DND-41 (cell line): ENCODE measurements at regions not wholly inside any gene's neighbourhood (a gene's known extent, or its start where the extent isn't known, plus 50 kb on each side); places are given as distances from the start of the nearest gene placed in this dataset.

Experiments
- ATAC-seq: fragments of 200-7000 bp; cut with Tn5 transposase; 3 replicates; pipeline ENCODE4 v1.9.1; 2021; ENCODE audit warnings: low read depth; ENCODE audit not compliant: insufficient read depth
- DNase-seq: peaks from one replicate; pipeline ENCODE4 v3.0.0-alpha.2; 2020
- H2AFZ ChIP-seq: 2 replicates; pipeline ENCODE4 v1.6.0; 2012; ENCODE audit warnings: low read depth, low read length
- H3K27ac ChIP-seq: 2 replicates; pipeline ENCODE4 v1.5.1; 2012; ENCODE audit warnings: low read length, inconsistent platforms
- H3K27me3 ChIP-seq: fragments of 200-600 bp; sonication (generic); 2 replicates; pipeline ENCODE4 v1.6.0; 2012; ENCODE audit warnings: low read length, mild to moderate bottlenecking, inconsistent platforms; ENCODE audit not compliant: insufficient read depth, poor library complexity
- H3K36me3 ChIP-seq: 2 replicates; pipeline ENCODE4 v1.5.1; 2012; ENCODE audit warnings: low read length, inconsistent platforms; ENCODE audit not compliant: insufficient read depth
- H3K4me1 ChIP-seq: 2 replicates; pipeline ENCODE4 v1.5.1; 2012; ENCODE audit warnings: mild to moderate bottlenecking, low read length; ENCODE audit not compliant: insufficient read depth
- H3K4me2 ChIP-seq: 2 replicates; pipeline ENCODE4 v1.6.0; 2012; ENCODE audit warnings: mild to moderate bottlenecking, moderate library complexity, low read length, inconsistent platforms; ENCODE audit not compliant: insufficient read depth
- H3K4me3 ChIP-seq, 2 experiments: fragments of 200-600 bp in 1 of 2; shearing (Covaris generic) in 1 of 2; 2 replicates each; pipeline ENCODE4 v1.5.1; 2012 to 2016; ENCODE audit warnings: inconsistent platforms in 2 of 2, low read length in 2 of 2, mild to moderate bottlenecking in 2 of 2, low read depth in 1 of 2, moderate library complexity in 1 of 2
- H3K79me2 ChIP-seq: 2 replicates; pipeline ENCODE4 v1.6.0; 2012; ENCODE audit warnings: low read length, inconsistent platforms; ENCODE audit not compliant: insufficient read depth
- H3K9ac ChIP-seq: 2 replicates; pipeline ENCODE4 v1.6.0; 2012; ENCODE audit warnings: low read depth, mild to moderate bottlenecking, inconsistent platforms, low read length, moderate library complexity
- H3K9me3 ChIP-seq: 2 replicates; pipeline ENCODE4 v1.5.1; 2012; ENCODE audit warnings: low read length, moderate library complexity, mild to moderate bottlenecking, inconsistent platforms; ENCODE audit not compliant: insufficient read depth, severe bottlenecking
- H4K20me1 ChIP-seq: 2 replicates; pipeline ENCODE4 v1.6.0; 2012; ENCODE audit warnings: low read length; ENCODE audit not compliant: insufficient read depth
- CTCF ChIP-seq: IDR thresholded peaks from 2 replicates; pipeline ENCODE4 v1.5.1; 2012; ENCODE audit warnings: borderline replicate concordance, low read length, moderate library complexity, mild to moderate bottlenecking; ENCODE audit not compliant: poor library complexity, severe bottlenecking; ENCODE audit errors: extremely low read depth
- EZH2 ChIP-seq: IDR thresholded peaks from 3 replicates; pipeline ENCODE4 v1.6.1; 2012; ENCODE audit warnings: borderline replicate concordance, low read depth, mild to moderate bottlenecking, moderate library complexity, low read length, inconsistent platforms; ENCODE audit not compliant: severe bottlenecking

DNA sequence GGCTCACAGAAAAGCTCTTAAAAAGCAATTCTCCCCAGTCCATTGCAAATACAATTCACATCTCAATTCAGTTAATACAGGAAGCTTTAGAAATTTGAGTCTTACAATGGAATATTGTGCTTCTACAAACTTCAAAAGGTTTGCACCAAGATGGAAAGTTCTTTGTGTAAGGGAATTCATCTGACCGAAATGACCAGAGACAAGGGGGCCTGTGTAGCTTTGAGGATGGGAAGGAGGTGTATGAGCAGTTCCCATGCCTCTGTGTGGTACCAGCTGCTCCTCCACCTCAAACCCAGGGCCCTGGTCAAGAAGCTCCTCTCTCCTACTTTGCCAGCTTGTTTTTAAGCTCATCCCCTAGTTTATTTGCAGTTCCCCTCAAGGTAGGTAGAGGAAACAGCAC lies 312.8 kb upstream of the PKDCC start:
- no peak for ATAC-seq
- no peak overlapping the region for H3K27ac ChIP-seq
- H4K20me1 ChIP-seq = no peaks in the 10 kb centered on the region

DNA sequence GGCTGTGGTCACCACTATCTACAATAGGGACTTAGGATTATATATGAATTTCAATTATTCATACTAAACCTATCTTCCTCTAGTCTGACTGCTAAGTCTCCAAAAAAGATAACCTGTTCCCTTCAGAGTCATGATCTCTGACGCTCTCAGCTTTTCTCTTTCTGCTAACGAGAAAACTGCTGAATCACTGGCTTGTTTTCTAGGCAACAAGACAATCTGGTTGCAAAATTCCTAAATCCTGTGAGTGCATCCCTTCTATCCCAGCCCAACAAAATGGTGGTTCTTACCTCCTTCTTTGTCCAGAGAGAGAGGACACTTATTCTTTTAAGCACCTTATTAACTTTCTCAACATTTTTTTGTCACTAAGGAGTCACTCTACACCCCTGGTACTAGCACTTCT lies 312.3 kb upstream of the PKDCC start:
- no peak for ATAC-seq
- no peaks in the 10 kb centered on the region for H3K4me1 ChIP-seq

More for the DNA sequence above, 312.8 kb upstream of the PKDCC start:
- Histone ChIP-seq H2AFZ (no peak overlapping the region), H3K9ac (no peak overlapping the region), H3K9me3 (no peaks in the 10 kb centered on the region), H3K4me2 (no peak overlapping the region), H3K4me1 (no peaks in the 10 kb centered on the region), H3K27me3 (no peaks in the 10 kb centered on the region), H3K36me3 (no peaks in the 10 kb centered on the region), H3K79me2 (no peaks in the 10 kb centered on the region), H3K4me3 (no peak overlapping the region)
- TF ChIP-seq EZH2 (no peak), CTCF (no peak)
- no peak for DNase-seq

DNA sequence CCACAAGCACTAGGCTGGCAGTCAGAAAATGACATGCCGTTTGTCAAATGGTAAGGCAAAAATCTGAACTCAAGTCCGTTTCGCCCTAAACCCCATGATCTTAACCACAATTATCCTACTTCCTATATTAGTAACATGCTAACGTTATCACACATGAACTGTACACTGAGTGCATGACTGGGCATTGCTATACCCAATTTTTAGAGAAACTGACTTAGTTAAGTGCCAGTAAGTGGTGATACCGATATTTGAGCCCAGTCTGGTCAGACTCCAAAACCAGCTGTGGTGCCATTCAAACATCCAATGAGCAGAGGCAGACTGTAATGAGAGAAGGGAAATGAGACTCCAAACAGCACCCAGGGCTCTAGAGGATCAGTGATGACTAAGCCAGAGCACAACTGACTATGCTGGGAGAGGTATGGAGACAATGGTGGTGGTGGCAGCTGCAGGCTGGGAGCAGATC lies 311.7 kb upstream of the PKDCC start:
- H3K79me2 ChIP-seq = no peaks in the 10 kb centered on the region
- H3K9ac ChIP-seq = no peak overlapping the region
- TF ChIP-seq EZH2 (no peak), CTCF (no peak)
- H3K4me1 ChIP-seq = no peaks in the 10 kb centered on the region
- H2AFZ ChIP-seq = no peak overlapping the region
- no peak overlapping the region for H3K27ac ChIP-seq
- ATAC-seq = no peak
- H3K27me3 ChIP-seq = no peaks in the 10 kb centered on the region
- no peak overlapping the region for H3K4me2 ChIP-seq
- no peak for DNase-seq
- H3K4me3 ChIP-seq = no peak overlapping the region
- H4K20me1 ChIP-seq = no peaks in the 10 kb centered on the region
- H3K9me3 ChIP-seq = no peaks in the 10 kb centered on the region
- H3K36me3 ChIP-seq = no peaks in the 10 kb centered on the region

More for the DNA sequence above, 312.3 kb upstream of the PKDCC start:
- no peak for TF ChIP-seq EZH2
- TF ChIP-seq CTCF = no peak
- H3K79me2 ChIP-seq = no peaks in the 10 kb centered on the region
- H2AFZ ChIP-seq = no peak overlapping the region
- H3K27me3 ChIP-seq = no peaks in the 10 kb centered on the region
- H3K4me2 ChIP-seq = no peak overlapping the region
- H3K9me3 ChIP-seq = no peaks in the 10 kb centered on the region
- H3K36me3 ChIP-seq = no peaks in the 10 kb centered on the region
- no peak overlapping the region for H3K4me3 ChIP-seq
- H4K20me1 ChIP-seq = no peaks in the 10 kb centered on the region
- no peak overlapping the region for H3K27ac ChIP-seq
- no peak overlapping the region for H3K9ac ChIP-seq
- DNase-seq = no peak

- Histone ChIP-seq H3K4me1 (no peaks in the 10 kb centered on the region), H3K79me2 (no peaks in the 10 kb centered on the region), H4K20me1 (no peaks in the 10 kb centered on the region), H3K9me3 (no peaks in the 10 kb centered on the region), H3K4me3 (no peak overlapping the region), H3K4me2 (no peak overlapping the region), H3K9ac (no peak overlapping the region), H3K27ac (no peak overlapping the region), H3K27me3 (no peaks in the 10 kb centered on the region), H2AFZ (no peak overlapping the region), H3K36me3 (no peaks in the 10 kb centered on the region)
- no peak for DNase-seq
- TF ChIP-seq EZH2 = no peak
- TF ChIP-seq CTCF = no peak
- no peak for ATAC-seq
Observed at GRCh38 chr2:41736586-41736985, 311.2 kb upstream of the PKDCC start.
